Natural killer cell (primary cell): ENCODE measurements at regions not wholly inside any gene's neighbourhood (a gene's known extent, or its start where the extent isn't known, plus 50 kb on each side); places are given as distances from the start of the nearest gene placed in this dataset.

Source experiments
- ATAC-seq, 3 donors: fragments of 150-1000 bp in 2 of 3; fragments of 200-7000 bp in 1 of 3; cut with Tn5 transposase; 1 replicate in 1 of 3; 2 replicates in 2 of 3; pipeline ENCODE4 v1.10.0; 2021; ENCODE audit warnings: mild to moderate bottlenecking in 2 of 3, moderate library complexity in 2 of 3
- DNase-seq, 2 donors: peaks; one replicate each; pipeline versions ENCODE4 v3.0.0 to v3.0.0-alpha.2; 2013 to 2021; ENCODE audit warnings: mixed read lengths in 1 of 2
- H3K27ac ChIP-seq: one replicate; pipeline ENCODE4 v1.5.1; 2013; ENCODE audit warnings: mild to moderate bottlenecking, low read length
- H3K27me3 ChIP-seq: one replicate; pipeline ENCODE4 v1.6.1; 2013; ENCODE audit warnings: low read length; ENCODE audit not compliant: control insufficient read depth, insufficient read depth
- H3K36me3 ChIP-seq: one replicate; pipeline ENCODE4 v1.6.1; 2013; ENCODE audit warnings: low read length; ENCODE audit not compliant: control insufficient read depth, insufficient read depth
- H3K4me1 ChIP-seq: one replicate; pipeline ENCODE4 v1.6.1; 2013; ENCODE audit warnings: low read length; ENCODE audit not compliant: control insufficient read depth, insufficient read depth
- H3K4me3 ChIP-seq: one replicate; pipeline ENCODE4 v1.5.1; 2013; ENCODE audit warnings: low read length
- H3K9me3 ChIP-seq: one replicate; pipeline ENCODE4 v1.6.1; 2013; ENCODE audit warnings: low read length; ENCODE audit not compliant: control insufficient read depth, insufficient read depth
- H3K27ac Mint-ChIP-seq, 2 donors: one replicate each; pipeline ENCODE4 v1.8.0; 2022; ENCODE audit warnings: mild to moderate bottlenecking in 2 of 2, mixed read lengths in 2 of 2, moderate library complexity in 1 of 2
- H3K27me3 Mint-ChIP-seq, 2 donors: one replicate each; pipeline ENCODE4 v1.8.0; 2022; ENCODE audit warnings: low read depth in 2 of 2, mixed read lengths in 2 of 2
- H3K36me3 Mint-ChIP-seq: one replicate; pipeline ENCODE4 v1.8.0; 2022; ENCODE audit warnings: mixed read lengths
- H3K4me1 Mint-ChIP-seq, 2 donors: one replicate each; pipeline ENCODE4 v1.8.0; 2022; ENCODE audit warnings: mixed read lengths in 2 of 2
- H3K4me3 Mint-ChIP-seq: one replicate; pipeline ENCODE4 v1.8.0; 2022; ENCODE audit warnings: mild to moderate bottlenecking, moderate library complexity, mixed read lengths
- H3K9me3 Mint-ChIP-seq, 2 donors: one replicate each; pipeline ENCODE4 v1.8.0; 2022; ENCODE audit warnings: mixed read lengths in 2 of 2
- CTCF ChIP-seq: fragments of 200-600 bp; IDR thresholded peaks from one replicate; pipeline ENCODE4 v1.8.0; 2022; ENCODE audit warnings: antibody characterized with exemption
- WGBS: methylation state at CpG from one replicate; pipeline ENCODE4 v1.1.7; 2013; ENCODE audit warnings: missing lambda C conversion rate; ENCODE audit not compliant: insufficient coverage; 5-methylcytosine and 5-hydroxymethylcytosine counted together
- intact Hi-C: fragments of 100-400 bp; cut with micrococcal nuclease; formaldehyde crosslinking; loops from one replicate; pipeline ENCODE4 v1.14.2; 2022

GRCh38 chr4:156607478-156607857 is 364.1 kb downstream of the PDGFC start:
- Histone ChIP-seq H3K36me3 (no peaks in the 10 kb centered on the region), H3K27me3 (no peaks in the 10 kb centered on the region), H3K9me3 (no peaks in the 10 kb centered on the region), H3K4me1 (no peaks in the 10 kb centered on the region), H3K27ac (no peak overlapping the region), H3K4me3 (no peak overlapping the region)
- no peak for DNase-seq
- TF ChIP-seq CTCF: no peak
- no peaks in the 10 kb centered on the region for H3K27me3 Mint-ChIP-seq
- H3K4me3 Mint-ChIP-seq: no peak overlapping the region
- no CpG with 5 or more reads among the region's 1 CpG for WGBS
- peaks cover 16 to 21% of the 10 kb centered on the region in 2 donors for H3K9me3 Mint-ChIP-seq
- ATAC-seq: no peak
- no peaks in the 10 kb centered on the region for H3K4me1 Mint-ChIP-seq
- H3K27ac Mint-ChIP-seq: no peak overlapping the region
- intact Hi-C loops: no loop called here
- H3K36me3 Mint-ChIP-seq: no peaks in the 10 kb centered on the region

GRCh38 chr4:156606554-156607477 is 364.8 kb downstream of the PDGFC start:
- no peak overlapping the region for H3K4me3 ChIP-seq
- Mint-ChIP-seq H3K9me3 (peaks cover 11 to 20% of the 10 kb centered on the region in 2 donors), H3K4me3 (no peak overlapping the region), H3K27ac (no peak overlapping the region), H3K27me3 (no peaks in the 10 kb centered on the region), H3K4me1 (no peaks in the 10 kb centered on the region), H3K36me3 (no peaks in the 10 kb centered on the region)
- no peaks in the 10 kb centered on the region for H3K36me3 ChIP-seq
- no peak overlapping the region for H3K27ac ChIP-seq
- no peak for TF ChIP-seq CTCF
- H3K4me1 ChIP-seq: no peaks in the 10 kb centered on the region
- DNase-seq (no peak), ATAC-seq (no peak)
- H3K9me3 ChIP-seq: no peaks in the 10 kb centered on the region
- 94% methylated on average over 6 of the region's 7 CpGs for WGBS
- intact Hi-C loops: no loop called here
- no peaks in the 10 kb centered on the region for H3K27me3 ChIP-seq

DNA sequence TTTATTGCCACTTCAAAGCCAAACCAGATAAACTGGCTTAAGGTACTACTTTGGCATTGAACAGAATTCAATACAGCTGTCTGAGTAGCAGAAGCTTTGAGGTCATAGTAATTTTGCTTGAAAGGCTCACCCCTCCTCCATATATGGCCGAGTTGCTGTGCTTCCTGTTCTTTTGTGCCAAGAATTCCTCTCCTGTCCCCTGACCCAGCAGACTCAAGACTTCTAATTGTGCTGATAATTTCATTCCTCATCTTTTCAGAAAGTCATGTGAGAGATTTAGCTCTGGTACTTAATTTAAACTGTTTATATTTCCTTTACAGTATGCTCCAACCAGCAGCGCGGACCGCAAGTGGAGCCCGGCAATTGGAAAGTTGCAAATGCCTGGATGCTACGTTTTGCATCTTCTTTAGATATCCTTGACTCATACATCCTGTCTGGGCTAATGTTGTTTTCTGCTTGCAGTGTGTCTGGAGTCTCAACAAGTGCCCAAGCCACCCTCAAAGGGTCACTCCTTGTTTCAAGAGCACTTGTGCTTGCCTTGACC is 373.4 kb downstream of the PDGFC start:
- Mint-ChIP-seq H3K4me3 (no peak overlapping the region), H3K27ac (no peak overlapping the region), H3K36me3 (peaks cover 7% of the 10 kb centered on the region), H3K4me1 (no peaks in the 10 kb centered on the region), H3K27me3 (no peaks in the 10 kb centered on the region), H3K9me3 (peaks cover 4 to 9% of the 10 kb centered on the region in 2 donors)
- Histone ChIP-seq H3K4me3 (no peak overlapping the region), H3K36me3 (no peaks in the 10 kb centered on the region), H3K27me3 (no peaks in the 10 kb centered on the region), H3K4me1 (no peaks in the 10 kb centered on the region), H3K27ac (no peak overlapping the region), H3K9me3 (no peaks in the 10 kb centered on the region)
- intact Hi-C loops: no loop called here
- TF ChIP-seq CTCF: no peak
- DNase-seq (no peak), ATAC-seq (no peak)
- WGBS: 84% methylated on average over 6 of the region's 6 CpGs
